ENCODE measurements at regions not wholly inside any gene's neighbourhood (a gene's known extent, or its start where the extent isn't known, plus 50 kb on each side); places are given as distances from the start of the nearest gene placed in this dataset.

GRCh38 chr15:36265422-36265821 lies 314.0 kb upstream of the CDIN1 start (continued):
- TF ChIP-seq ZBTB1 (CRISPR knock-in tag; IDR thresholded peaks at IDR 0.05; ENCODE audit: borderline replicate concordance, low read depth) (no peak), RBM25 (IDR thresholded peaks at IDR 0.05; ENCODE audit: low read depth, low read length, severe bottlenecking) (no peak), ZNF696 (CRISPR knock-in tag; conservative IDR thresholded peaks at IDR 0.05) (no peak), ZNF511 (CRISPR knock-in tag; IDR thresholded peaks at IDR 0.05) (no peak), SMAD2 (IDR thresholded peaks at IDR 0.05; ENCODE audit: low read depth, low read length) (no peak)

DNA sequence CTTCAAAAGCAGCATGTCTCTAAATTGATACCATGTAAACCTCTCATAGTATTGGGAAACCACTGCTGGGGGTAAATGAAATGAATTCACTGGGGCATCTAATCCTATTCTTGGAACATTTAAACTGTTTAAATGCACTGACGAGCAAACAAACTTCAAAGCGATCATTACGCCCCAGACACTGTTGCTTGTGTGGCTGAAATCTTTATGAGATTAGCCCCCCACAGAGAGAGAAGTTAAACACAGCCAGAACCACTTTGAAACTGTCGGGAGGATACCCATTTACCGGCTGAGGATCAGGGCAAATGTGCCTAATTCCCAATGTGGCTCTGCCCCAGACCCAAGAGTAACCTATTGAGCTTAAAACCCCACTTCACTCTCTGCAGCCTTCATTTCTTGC lies 308.4 kb upstream of the CDIN1 start:
- Histone ChIP-seq H3K4me3 (no peak overlapping the region), H4K20me1 (replicated peaks; ENCODE audit: control insufficient read depth, insufficient read depth, low read length) (no peaks in the 10 kb centered on the region), H3K9ac (ENCODE audit: insufficient read depth in 1 of 2, low read depth in 2 of 2, low read length in 2 of 2) (no peak overlapping the region), H3K36me3 (ENCODE audit: control insufficient read depth, insufficient read depth, low read length) (no peaks in the 10 kb centered on the region), H3K27me3 (ENCODE audit: control insufficient read depth in 2 of 2, insufficient read depth in 2 of 2, low read length in 2 of 2) (no peaks in the 10 kb centered on the region), H2AFZ (ENCODE audit: low read depth, low read length) (no peak overlapping the region), H3K79me2 (ENCODE audit: control insufficient read depth, insufficient read depth, low read length) (no peaks in the 10 kb centered on the region), H3K27ac (ENCODE audit: extremely low read depth, low read depth, low read length) (no peak overlapping the region), H3K9me1 (ENCODE audit: control insufficient read depth, insufficient read depth, low read length) (no peaks in the 10 kb centered on the region), H3K4me1 (replicated peaks in 1 of 2; ENCODE audit: control insufficient read depth in 2 of 2, insufficient read depth in 2 of 2, low read length in 2 of 2) (no peaks in the 10 kb centered on the region), H3K4me2 (ENCODE audit: insufficient read depth, low read length) (no peak overlapping the region), H3K9me3 (replicated peaks; ENCODE audit: control insufficient read depth, insufficient read depth, low read depth, low read length) (no peaks in the 10 kb centered on the region)
- in situ Hi-C loops (cut with MboI), result loop anchor here (25.0 kb wide), 1 partner anchor 591 kb away; no protein-coding TSS in a partner anchor
- no TSS peak for BruUV-seq (replicated peaks)
- intact Hi-C loops (cut with micrococcal nuclease), result no loop called here
- ChIA-PET POLR2A (no interaction called here), CTCF (ENCODE audit: low intra/inter-chr PET ratio) (no interaction called here)
- no peak for FAIRE-seq
- DNase-seq (ENCODE audit: extremely low read depth in 1 of 4, low spot score in 3 of 4), result no peak
- ATAC-seq, result no peak
- WGBS (ENCODE audit: insufficient coverage, low coverage, missing lambda C conversion rate), result 16% methylated on average over 5 of the region's 5 CpGs
- TF ChIP-seq ZNF143 (CRISPR knock-in tag; IDR thresholded peaks at IDR 0.05) (no peak), PHF21A (IDR thresholded peaks at IDR 0.05; ENCODE audit: borderline replicate concordance, low read depth) (no peak), RHOXF2B (CRISPR knock-in tag; conservative IDR thresholded peaks at IDR 0.05) (no peak), RBM39 (optimal IDR thresholded peaks at IDR 0.05; ENCODE audit: low read depth, low read length) (no peak), HOXB6 (CRISPR knock-in tag; IDR thresholded peaks at IDR 0.05; ENCODE audit: borderline replicate concordance) (no peak), ZNF586 (CRISPR knock-in tag; conservative IDR thresholded peaks at IDR 0.05) (no peak), CHCHD3 (CRISPR knock-in tag; IDR thresholded peaks at IDR 0.05) (no peak), DPF2 (IDR thresholded peaks at IDR 0.05) (no peak), ZNF699 (CRISPR knock-in tag; IDR thresholded peaks at IDR 0.05; ENCODE audit: insufficient replicate concordance) (no peak)
- TF ChIP-seq, protein P1, sequence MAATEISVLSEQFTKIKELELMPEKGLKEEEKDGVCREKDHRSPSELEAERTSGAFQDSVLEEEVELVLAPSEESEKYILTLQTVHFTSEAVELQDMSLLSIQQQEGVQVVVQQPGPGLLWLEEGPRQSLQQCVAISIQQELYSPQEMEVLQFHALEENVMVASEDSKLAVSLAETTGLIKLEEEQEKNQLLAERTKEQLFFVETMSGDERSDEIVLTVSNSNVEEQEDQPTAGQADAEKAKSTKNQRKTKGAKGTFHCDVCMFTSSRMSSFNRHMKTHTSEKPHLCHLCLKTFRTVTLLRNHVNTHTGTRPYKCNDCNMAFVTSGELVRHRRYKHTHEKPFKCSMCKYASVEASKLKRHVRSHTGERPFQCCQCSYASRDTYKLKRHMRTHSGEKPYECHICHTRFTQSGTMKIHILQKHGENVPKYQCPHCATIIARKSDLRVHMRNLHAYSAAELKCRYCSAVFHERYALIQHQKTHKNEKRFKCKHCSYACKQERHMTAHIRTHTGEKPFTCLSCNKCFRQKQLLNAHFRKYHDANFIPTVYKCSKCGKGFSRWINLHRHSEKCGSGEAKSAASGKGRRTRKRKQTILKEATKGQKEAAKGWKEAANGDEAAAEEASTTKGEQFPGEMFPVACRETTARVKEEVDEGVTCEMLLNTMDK (IDR thresholded peaks at IDR 0.05; ENCODE audit: borderline replicate concordance, insufficient read depth, low read depth, low read length, poor library complexity, severe bottlenecking), result no peak
